ENCODE measurements at regions not wholly inside any gene's neighbourhood (a gene's known extent, or its start where the extent isn't known, plus 50 kb on each side); places are given as distances from the start of the nearest gene placed in this dataset.

DNA sequence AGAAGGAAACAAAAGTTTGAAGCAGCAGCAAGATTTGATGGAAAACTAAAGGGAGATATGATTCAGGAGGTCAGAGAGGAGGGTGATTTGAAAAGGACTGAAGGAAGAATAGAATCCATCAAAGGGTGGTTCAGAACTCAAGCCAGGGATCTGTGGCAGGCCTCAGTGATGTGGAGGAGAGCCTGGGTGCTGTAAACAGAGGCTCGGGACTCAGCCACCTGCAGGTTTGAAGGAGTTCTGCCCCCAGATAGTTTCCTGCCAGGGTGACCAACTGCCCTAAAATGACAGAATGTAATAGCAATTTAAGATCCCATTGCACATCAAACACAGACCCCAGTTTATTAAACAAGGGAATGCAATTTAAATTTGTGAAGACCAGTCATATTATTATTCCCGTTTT, 204.0 kb upstream of the FAT1 start:
- intact Hi-C loops (cut with DNase I, micrococcal nuclease): no loop called here
- ATAC-seq (no peak), DNase-seq (no peak)
- H3K36me3 ChIP-seq (ENCODE audit: low read depth): no peaks in the 10 kb centered on the region
- H3K4me3 ChIP-seq: no peak overlapping the region
- no peaks in the 10 kb centered on the region for H3K4me1 ChIP-seq (ENCODE audit: low read depth)
- H3K9me3 ChIP-seq: no peaks in the 10 kb centered on the region
- TF ChIP-seq, protein P1, sequence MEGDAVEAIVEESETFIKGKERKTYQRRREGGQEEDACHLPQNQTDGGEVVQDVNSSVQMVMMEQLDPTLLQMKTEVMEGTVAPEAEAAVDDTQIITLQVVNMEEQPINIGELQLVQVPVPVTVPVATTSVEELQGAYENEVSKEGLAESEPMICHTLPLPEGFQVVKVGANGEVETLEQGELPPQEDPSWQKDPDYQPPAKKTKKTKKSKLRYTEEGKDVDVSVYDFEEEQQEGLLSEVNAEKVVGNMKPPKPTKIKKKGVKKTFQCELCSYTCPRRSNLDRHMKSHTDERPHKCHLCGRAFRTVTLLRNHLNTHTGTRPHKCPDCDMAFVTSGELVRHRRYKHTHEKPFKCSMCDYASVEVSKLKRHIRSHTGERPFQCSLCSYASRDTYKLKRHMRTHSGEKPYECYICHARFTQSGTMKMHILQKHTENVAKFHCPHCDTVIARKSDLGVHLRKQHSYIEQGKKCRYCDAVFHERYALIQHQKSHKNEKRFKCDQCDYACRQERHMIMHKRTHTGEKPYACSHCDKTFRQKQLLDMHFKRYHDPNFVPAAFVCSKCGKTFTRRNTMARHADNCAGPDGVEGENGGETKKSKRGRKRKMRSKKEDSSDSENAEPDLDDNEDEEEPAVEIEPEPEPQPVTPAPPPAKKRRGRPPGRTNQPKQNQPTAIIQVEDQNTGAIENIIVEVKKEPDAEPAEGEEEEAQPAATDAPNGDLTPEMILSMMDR (IDR thresholded peaks at IDR 0.05): no peak

DNA sequence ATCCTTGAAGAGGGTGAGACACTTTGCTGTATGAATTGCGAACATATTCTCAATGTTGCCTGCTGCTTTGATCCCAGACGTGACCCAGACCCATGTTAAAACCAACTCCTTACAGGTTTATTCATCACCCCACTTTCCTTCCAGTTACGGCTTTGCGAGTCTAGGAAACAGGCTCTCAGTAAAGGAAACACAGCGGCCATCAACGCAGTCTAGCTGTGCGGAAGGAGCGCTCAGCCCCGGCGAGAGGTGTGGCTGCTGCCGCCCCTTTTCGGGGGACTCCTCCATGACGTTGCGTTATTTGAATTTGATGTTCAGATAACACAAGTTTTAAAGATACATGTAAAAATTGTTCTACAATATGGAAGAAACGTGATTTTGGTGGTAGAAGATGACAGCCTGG, 206.4 kb upstream of the FAT1 start:
- intact Hi-C loops (cut with DNase I, micrococcal nuclease): no loop called here
- TF ChIP-seq, protein P1 (IDR thresholded peaks at IDR 0.05): no peak
- ATAC-seq (no peak), DNase-seq (no peak)
- Histone ChIP-seq H3K36me3 (ENCODE audit: low read depth) (no peaks in the 10 kb centered on the region), H3K4me3 (no peak overlapping the region), H3K4me1 (ENCODE audit: low read depth) (peaks cover 12% of the 10 kb centered on the region), H3K9me3 (no peaks in the 10 kb centered on the region)

DNA sequence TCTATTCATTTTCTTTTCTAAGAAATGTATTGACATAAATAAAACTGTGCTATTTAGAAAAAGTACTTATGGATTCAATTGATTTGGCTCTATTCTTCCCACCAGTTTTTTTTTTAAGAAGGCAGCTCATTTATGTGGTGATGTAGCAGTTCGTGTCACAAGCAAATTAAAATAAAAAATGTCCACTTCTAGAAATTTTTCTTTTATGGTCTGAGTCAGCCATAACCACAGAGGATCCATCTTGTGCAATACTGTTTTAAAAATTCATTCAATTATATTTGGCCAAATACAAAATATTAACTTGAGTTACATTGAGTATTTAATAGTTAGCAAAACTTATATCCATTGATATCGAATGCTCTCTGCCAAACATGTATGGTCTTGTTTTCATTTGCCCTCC, 207.9 kb upstream of the FAT1 start:
- intact Hi-C loops (cut with DNase I, micrococcal nuclease): no loop called here
- no peak for DNase-seq
- Histone ChIP-seq H3K9me3 (no peaks in the 10 kb centered on the region), H3K36me3 (ENCODE audit: low read depth) (no peaks in the 10 kb centered on the region), H3K4me3 (no peak overlapping the region), H3K4me1 (ENCODE audit: low read depth) (peaks cover 21% of the 10 kb centered on the region)
- no peak for ATAC-seq
- TF ChIP-seq, protein P1 (IDR thresholded peaks at IDR 0.05): no peak

DNA sequence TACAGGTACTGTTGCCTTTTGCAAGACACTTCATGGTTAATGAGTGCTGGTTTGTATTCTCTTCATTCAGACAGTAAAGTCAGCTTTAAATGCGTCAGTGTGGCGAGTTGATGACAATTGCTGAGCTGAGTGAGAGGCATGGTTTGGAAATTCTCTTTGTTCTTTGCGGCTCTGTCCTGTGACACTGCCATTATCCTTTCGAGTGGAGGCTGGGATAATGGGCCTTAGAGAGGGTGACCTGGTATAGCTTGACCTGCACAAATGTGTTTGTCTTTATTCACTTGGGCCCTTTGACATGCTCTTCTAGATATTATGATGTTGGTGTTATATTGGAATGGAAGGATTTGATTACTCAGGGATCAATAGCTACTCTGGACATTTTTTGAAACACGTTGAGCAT, 208.5 kb upstream of the FAT1 start:
- no peaks in the 10 kb centered on the region for H3K9me3 ChIP-seq
- TF ChIP-seq, protein P1 (IDR thresholded peaks at IDR 0.05): no peak
- DNase-seq (no peak), ATAC-seq (no peak)
- H3K4me1 ChIP-seq (ENCODE audit: low read depth): peaks cover 24% of the 10 kb centered on the region
- H3K36me3 ChIP-seq (ENCODE audit: low read depth): no peaks in the 10 kb centered on the region
- no peak overlapping the region for H3K4me3 ChIP-seq
- intact Hi-C loops (cut with DNase I, micrococcal nuclease): no loop called here

DNA sequence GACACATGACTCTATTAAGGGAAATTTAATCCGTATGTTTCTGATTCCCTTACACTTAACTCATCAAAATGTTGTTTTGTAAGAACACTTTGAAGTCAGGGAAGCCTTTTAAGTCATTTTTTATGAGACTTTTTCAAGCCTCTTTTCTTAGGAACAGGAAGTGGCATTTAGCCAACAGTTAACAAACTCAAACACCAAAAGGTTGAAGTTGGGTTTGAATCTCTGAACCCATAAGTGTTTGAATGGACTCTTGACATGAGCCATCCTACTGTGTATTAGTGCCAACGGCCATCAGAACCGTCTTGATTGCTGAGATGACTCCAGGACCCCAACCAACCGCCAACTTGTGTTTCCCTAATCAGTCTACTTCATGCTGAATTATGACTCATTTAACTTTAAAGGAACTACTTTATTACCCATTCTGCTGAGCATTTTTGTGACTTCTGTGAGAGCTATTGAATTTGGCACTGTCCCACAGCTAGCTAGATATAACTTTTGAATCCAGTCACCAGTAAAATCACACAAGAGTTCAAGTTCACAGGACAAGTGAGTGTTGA, 209.1 kb upstream of the FAT1 start:
- Histone ChIP-seq H3K4me1 (ENCODE audit: low read depth) (peaks cover 28% of the 10 kb centered on the region), H3K9me3 (no peaks in the 10 kb centered on the region), H3K36me3 (ENCODE audit: low read depth) (no peaks in the 10 kb centered on the region), H3K4me3 (no peak overlapping the region)
- intact Hi-C loops (cut with DNase I, micrococcal nuclease): no loop called here
- TF ChIP-seq, protein P1 (IDR thresholded peaks at IDR 0.05): no peak
- ATAC-seq: peak; percentile 49
- no peak for DNase-seq

DNA sequence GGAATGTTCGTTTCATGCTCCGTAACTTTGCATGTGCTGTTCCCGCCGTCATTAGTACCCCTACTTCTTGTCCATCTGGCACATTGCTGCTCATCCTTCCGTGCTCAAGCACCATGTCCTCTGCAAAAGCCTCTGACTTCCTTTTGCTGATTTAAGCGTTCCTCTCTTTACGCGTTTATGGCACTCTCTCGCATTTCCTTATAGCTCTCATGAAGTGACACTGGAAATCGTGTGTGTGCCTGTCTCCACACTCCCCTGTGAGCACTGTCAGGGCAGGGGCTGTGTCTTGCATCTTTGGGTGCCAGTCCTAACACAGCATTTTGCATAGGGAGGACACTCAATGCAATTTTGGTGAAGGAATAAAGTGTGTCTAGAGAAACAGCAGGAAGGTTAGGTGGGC, 210.6 kb upstream of the FAT1 start:
- TF ChIP-seq, protein P1 (IDR thresholded peaks at IDR 0.05): no peak
- Histone ChIP-seq H3K4me1 (ENCODE audit: low read depth) (peaks cover 28% of the 10 kb centered on the region), H3K9me3 (no peaks in the 10 kb centered on the region), H3K36me3 (ENCODE audit: low read depth) (no peaks in the 10 kb centered on the region), H3K4me3 (no peak overlapping the region)
- intact Hi-C loops (cut with DNase I, micrococcal nuclease): no loop called here
- ATAC-seq (peak; percentile 70), DNase-seq (peak in 2 of 3 donors; percentile 47 to 64)
